ENCODE measurements at regions not wholly inside any gene's neighbourhood (a gene's known extent, or its start where the extent isn't known, plus 50 kb on each side); places are given as distances from the start of the nearest gene placed in this dataset.

DNA sequence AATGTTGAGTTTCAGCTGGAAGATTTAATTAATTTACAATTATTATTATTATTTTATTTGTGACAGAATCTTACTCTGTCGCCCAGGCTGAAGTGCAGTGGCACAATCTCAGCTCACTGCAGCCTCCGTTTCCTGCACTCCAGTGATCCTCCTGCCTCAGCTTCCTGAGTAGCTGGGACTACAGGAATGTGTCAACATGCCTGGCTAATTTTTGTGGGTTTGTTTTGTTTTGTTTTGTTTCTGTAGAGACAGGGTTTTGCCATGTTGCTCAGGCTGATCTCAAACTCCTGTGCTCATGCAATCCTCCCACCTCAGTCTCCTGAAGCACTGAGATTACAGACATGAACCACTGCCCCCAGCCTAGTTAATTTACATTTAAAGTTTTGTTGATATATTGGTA lies 93.8 kb upstream of the MEOX2 start:
- H3K9me3 ChIP-seq (ENCODE audit: control insufficient read depth in 4 of 4, insufficient read depth in 3 of 4, low read length in 3 of 4) = no peaks in the 10 kb centered on the region
- H3K36me3 ChIP-seq (ENCODE audit: control insufficient read depth in 4 of 4, insufficient read depth in 4 of 4, low read length in 4 of 4) = no peaks in the 10 kb centered on the region
- H3K4me1 ChIP-seq (ENCODE audit: control insufficient read depth in 5 of 5, insufficient read depth in 5 of 5, low read length in 5 of 5) = peaks cover 0 to 48% (median 5%) of the 10 kb centered on the region in 5 donors
- H3K4me3 ChIP-seq = no peak overlapping the region
- TF ChIP-seq, protein P1, sequence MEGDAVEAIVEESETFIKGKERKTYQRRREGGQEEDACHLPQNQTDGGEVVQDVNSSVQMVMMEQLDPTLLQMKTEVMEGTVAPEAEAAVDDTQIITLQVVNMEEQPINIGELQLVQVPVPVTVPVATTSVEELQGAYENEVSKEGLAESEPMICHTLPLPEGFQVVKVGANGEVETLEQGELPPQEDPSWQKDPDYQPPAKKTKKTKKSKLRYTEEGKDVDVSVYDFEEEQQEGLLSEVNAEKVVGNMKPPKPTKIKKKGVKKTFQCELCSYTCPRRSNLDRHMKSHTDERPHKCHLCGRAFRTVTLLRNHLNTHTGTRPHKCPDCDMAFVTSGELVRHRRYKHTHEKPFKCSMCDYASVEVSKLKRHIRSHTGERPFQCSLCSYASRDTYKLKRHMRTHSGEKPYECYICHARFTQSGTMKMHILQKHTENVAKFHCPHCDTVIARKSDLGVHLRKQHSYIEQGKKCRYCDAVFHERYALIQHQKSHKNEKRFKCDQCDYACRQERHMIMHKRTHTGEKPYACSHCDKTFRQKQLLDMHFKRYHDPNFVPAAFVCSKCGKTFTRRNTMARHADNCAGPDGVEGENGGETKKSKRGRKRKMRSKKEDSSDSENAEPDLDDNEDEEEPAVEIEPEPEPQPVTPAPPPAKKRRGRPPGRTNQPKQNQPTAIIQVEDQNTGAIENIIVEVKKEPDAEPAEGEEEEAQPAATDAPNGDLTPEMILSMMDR (IDR thresholded peaks at IDR 0.05; ENCODE audit: control extremely low read depth, extremely low read depth) = no peak
- 47 to 76% methylated on average over 2 of the region's 2 CpGs for WGBS, 2 donors
- ATAC-seq (ENCODE audit: insufficient read depth, low FRiP score) (no peak), DNase-seq (peak; percentile 22 to 63 (median 47))
- no peak overlapping the region for H3K27ac ChIP-seq (ENCODE audit: low read depth in 1 of 2, low read length in 1 of 2)
- no peaks in the 10 kb centered on the region for H3K27me3 ChIP-seq (ENCODE audit: control insufficient read depth in 3 of 3, insufficient read depth in 3 of 3, low read length in 2 of 3)
- H3K9ac ChIP-seq (ENCODE audit: insufficient read depth in 1 of 2, low read length in 2 of 2) = no peak overlapping the region

DNA sequence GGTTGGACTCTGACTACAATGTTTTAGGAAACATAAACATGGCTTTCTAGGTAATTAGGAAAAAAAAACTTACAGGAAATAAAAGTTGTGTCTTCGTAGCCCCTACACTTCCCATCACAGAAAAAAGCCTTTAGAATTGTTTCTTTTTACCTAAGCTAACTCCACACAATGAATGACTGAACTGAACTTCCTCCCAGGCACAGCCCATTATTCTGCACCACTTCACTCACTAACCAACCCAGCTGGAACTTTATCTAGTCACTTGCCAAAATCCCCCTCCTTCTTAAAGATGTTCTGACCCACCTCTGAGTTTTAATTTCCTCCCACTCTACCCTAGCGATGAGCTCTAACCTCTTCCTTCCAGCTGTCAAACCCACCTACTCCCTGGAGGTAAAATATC lies 91.7 kb upstream of the MEOX2 start:
- Histone ChIP-seq H3K27me3 (ENCODE audit: control insufficient read depth in 3 of 3, insufficient read depth in 3 of 3, low read length in 2 of 3) (no peaks in the 10 kb centered on the region), H3K9me3 (ENCODE audit: control insufficient read depth in 4 of 4, insufficient read depth in 3 of 4, low read length in 3 of 4) (no peaks in the 10 kb centered on the region), H3K9ac (ENCODE audit: insufficient read depth in 1 of 2, low read length in 2 of 2) (no peak overlapping the region), H3K36me3 (ENCODE audit: control insufficient read depth in 4 of 4, insufficient read depth in 4 of 4, low read length in 4 of 4) (no peaks in the 10 kb centered on the region), H3K27ac (ENCODE audit: low read depth in 1 of 2, low read length in 1 of 2) (no peak overlapping the region), H3K4me3 (no peak overlapping the region), H3K4me1 (ENCODE audit: control insufficient read depth in 5 of 5, insufficient read depth in 5 of 5, low read length in 5 of 5) (peaks cover 0 to 31% (median 5%) of the 10 kb centered on the region in 5 donors)
- DNase-seq = no peak
- TF ChIP-seq, protein P1 (IDR thresholded peaks at IDR 0.05; ENCODE audit: control extremely low read depth, extremely low read depth) = no peak
- WGBS, 2 donors = 31 to 39% methylated on average over 2 of the region's 2 CpGs
- ATAC-seq (ENCODE audit: insufficient read depth, low FRiP score) = no peak

DNA sequence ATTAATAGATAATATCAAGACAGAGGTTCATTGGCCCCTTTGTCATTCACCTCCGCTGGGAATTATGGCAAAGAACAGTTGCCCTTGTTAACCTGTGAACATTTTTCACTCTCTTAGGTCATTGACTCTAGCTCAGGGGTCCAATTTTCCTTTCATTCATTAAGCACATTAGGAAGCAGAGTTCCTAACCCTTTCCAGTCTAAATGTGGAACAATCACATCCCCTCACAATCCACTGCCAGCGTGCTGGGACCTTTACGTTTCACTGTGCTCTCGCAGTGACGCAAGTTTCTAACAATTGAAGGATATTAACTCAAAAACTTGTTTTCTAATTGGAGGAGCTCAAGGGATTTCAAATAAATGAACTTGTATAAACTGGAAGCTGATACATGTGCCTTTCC lies 79.3 kb upstream of the MEOX2 start:
- no peak overlapping the region for H3K9ac ChIP-seq (ENCODE audit: insufficient read depth in 1 of 2, low read length in 2 of 2)
- H3K4me3 ChIP-seq = no peak overlapping the region
- no peaks in the 10 kb centered on the region for H3K9me3 ChIP-seq (ENCODE audit: control insufficient read depth in 4 of 4, insufficient read depth in 3 of 4, low read length in 3 of 4)
- peaks cover 0 to 4% (median 0%) of the 10 kb centered on the region in 5 donors for H3K4me1 ChIP-seq (ENCODE audit: control insufficient read depth in 5 of 5, insufficient read depth in 5 of 5, low read length in 5 of 5)
- TF ChIP-seq, protein P1 (IDR thresholded peaks at IDR 0.05; ENCODE audit: control extremely low read depth, extremely low read depth) = no peak
- DNase-seq = no peak
- no peaks in the 10 kb centered on the region for H3K27me3 ChIP-seq (ENCODE audit: control insufficient read depth in 3 of 3, insufficient read depth in 3 of 3, low read length in 2 of 3)
- no peak for ATAC-seq (ENCODE audit: insufficient read depth, low FRiP score)
- no peaks in the 10 kb centered on the region for H3K36me3 ChIP-seq (ENCODE audit: control insufficient read depth in 4 of 4, insufficient read depth in 4 of 4, low read length in 4 of 4)
- peak overlapping the region in 1 of 2 donors; percentile 45 for H3K27ac ChIP-seq (ENCODE audit: low read depth in 1 of 2, low read length in 1 of 2)
- WGBS, 2 donors = 73 to 81% methylated on average over 5 of the region's 5 CpGs

DNA sequence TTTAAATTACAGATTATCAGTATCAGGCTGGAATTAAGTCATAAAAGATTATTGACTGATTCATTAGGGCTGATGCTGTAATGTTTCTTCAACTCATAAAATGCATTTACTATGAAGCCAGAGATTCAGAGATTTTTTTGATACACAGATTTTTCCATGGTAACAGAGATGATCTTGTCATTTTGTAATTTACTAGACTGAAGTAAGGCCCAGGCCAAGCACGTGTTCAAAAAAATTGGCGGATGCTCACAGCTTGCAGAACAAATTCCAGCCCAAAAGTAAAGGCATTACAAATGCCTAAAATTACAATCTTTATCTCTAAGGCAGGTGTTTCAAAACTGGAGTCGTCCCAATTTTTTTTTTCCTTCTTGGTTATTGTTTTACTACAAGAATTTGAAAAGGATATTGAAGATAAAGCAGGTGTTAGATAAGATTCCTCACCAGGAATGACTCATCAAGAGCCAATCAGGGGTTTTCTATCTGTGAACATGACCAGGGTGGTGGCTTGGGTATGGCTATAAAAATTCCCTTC lies 78.4 kb upstream of the MEOX2 start:
- Histone ChIP-seq H3K4me1 (ENCODE audit: control insufficient read depth in 5 of 5, insufficient read depth in 5 of 5, low read length in 5 of 5) (peaks cover 0 to 4% (median 0%) of the 10 kb centered on the region in 5 donors), H3K4me3 (no peak overlapping the region), H3K36me3 (ENCODE audit: control insufficient read depth in 4 of 4, insufficient read depth in 4 of 4, low read length in 4 of 4) (no peaks in the 10 kb centered on the region), H3K9me3 (ENCODE audit: control insufficient read depth in 4 of 4, insufficient read depth in 3 of 4, low read length in 3 of 4) (no peaks in the 10 kb centered on the region), H3K27ac (ENCODE audit: low read depth in 1 of 2, low read length in 1 of 2) (peak overlapping the region in 1 of 2 donors; percentile 21), H3K27me3 (ENCODE audit: control insufficient read depth in 3 of 3, insufficient read depth in 3 of 3, low read length in 2 of 3) (no peaks in the 10 kb centered on the region), H3K9ac (ENCODE audit: insufficient read depth in 1 of 2, low read length in 2 of 2) (no peak overlapping the region)
- WGBS, 2 donors = 46 to 68% methylated on average over 3 of the region's 3 CpGs
- ATAC-seq (ENCODE audit: insufficient read depth, low FRiP score) = no peak
- DNase-seq = no peak
- TF ChIP-seq, protein P1 (IDR thresholded peaks at IDR 0.05; ENCODE audit: control extremely low read depth, extremely low read depth) = no peak
